ENCODE measurements at regions not wholly inside any gene's neighbourhood (a gene's known extent, or its start where the extent isn't known, plus 50 kb on each side); places are given as distances from the start of the nearest gene placed in this dataset.

- TF ChIP-seq RBM34 (IDR thresholded peaks at IDR 0.05; ENCODE audit: borderline replicate concordance, insufficient read depth, low read length) (no peak), GABPA (tag; conservative IDR thresholded peaks at IDR 0.05; ENCODE audit: low read depth) (no peak), FIP1L1 (IDR thresholded peaks at IDR 0.05; ENCODE audit: low read depth, low read length, poor library complexity, severe bottlenecking) (no peak), RAD51 (IDR thresholded peaks at IDR 0.05; ENCODE audit: borderline replicate concordance, low read depth) (no peak), CBFB (CRISPR knock-in tag; IDR thresholded peaks at IDR 0.05) (no peak), POLR2A (conservative IDR thresholded peaks at IDR 0.05) (no peak), TGIF2 (CRISPR knock-in tag; IDR thresholded peaks at IDR 0.05) (no peak)
- TF ChIP-seq, protein P1, sequence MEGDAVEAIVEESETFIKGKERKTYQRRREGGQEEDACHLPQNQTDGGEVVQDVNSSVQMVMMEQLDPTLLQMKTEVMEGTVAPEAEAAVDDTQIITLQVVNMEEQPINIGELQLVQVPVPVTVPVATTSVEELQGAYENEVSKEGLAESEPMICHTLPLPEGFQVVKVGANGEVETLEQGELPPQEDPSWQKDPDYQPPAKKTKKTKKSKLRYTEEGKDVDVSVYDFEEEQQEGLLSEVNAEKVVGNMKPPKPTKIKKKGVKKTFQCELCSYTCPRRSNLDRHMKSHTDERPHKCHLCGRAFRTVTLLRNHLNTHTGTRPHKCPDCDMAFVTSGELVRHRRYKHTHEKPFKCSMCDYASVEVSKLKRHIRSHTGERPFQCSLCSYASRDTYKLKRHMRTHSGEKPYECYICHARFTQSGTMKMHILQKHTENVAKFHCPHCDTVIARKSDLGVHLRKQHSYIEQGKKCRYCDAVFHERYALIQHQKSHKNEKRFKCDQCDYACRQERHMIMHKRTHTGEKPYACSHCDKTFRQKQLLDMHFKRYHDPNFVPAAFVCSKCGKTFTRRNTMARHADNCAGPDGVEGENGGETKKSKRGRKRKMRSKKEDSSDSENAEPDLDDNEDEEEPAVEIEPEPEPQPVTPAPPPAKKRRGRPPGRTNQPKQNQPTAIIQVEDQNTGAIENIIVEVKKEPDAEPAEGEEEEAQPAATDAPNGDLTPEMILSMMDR (IDR thresholded peaks at IDR 0.05 in 2 of 3, conservative IDR thresholded peaks at IDR 0.05 in 1 of 3; ENCODE audit: insufficient read depth in 2 of 3, low read depth in 1 of 3, low read length in 3 of 3): no peak
Observed at GRCh38 chr5:121640298-121640697, 211.4 kb upstream of the FTMT start.

Data from K562 (cell line).